GM10266 (cell line): ENCODE measurements at regions not wholly inside any gene's neighbourhood (a gene's known extent, or its start where the extent isn't known, plus 50 kb on each side); places are given as distances from the start of the nearest gene placed in this dataset.

Source experiments
- DNase-seq: peaks from one replicate; pipeline ENCODE4 v3.0.0; 2012; ENCODE audit errors: extremely low spot score
- TF ChIP-seq, protein P1 (sequence below): IDR thresholded peaks from 2 replicates; pipeline ENCODE4 v1.5.1; 2012; ENCODE audit warnings: mild to moderate bottlenecking, low read depth; ENCODE audit not compliant: control insufficient read depth, insufficient read depth; ENCODE audit errors: missing control alignments

DNA sequence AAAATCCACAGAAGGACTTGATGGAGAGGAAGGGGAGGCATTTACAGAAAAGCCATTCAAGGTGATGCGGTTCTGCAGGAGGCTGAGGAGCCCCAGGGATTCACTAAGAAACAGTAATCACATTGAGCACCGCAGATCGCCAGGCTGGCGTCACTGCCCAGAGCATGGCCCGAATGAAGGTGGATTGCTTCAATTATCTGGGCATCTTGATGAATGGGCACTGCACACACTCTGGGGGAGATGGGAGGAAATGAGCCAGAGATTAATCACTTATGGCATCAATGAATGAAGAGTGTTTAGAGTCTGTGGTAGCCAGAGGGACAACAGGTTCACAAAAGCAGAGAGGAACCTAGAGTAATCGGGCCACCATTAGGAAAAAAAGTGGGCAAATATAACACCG lies 292.1 kb downstream of the ZEB1 start:
- TF ChIP-seq, protein P1, sequence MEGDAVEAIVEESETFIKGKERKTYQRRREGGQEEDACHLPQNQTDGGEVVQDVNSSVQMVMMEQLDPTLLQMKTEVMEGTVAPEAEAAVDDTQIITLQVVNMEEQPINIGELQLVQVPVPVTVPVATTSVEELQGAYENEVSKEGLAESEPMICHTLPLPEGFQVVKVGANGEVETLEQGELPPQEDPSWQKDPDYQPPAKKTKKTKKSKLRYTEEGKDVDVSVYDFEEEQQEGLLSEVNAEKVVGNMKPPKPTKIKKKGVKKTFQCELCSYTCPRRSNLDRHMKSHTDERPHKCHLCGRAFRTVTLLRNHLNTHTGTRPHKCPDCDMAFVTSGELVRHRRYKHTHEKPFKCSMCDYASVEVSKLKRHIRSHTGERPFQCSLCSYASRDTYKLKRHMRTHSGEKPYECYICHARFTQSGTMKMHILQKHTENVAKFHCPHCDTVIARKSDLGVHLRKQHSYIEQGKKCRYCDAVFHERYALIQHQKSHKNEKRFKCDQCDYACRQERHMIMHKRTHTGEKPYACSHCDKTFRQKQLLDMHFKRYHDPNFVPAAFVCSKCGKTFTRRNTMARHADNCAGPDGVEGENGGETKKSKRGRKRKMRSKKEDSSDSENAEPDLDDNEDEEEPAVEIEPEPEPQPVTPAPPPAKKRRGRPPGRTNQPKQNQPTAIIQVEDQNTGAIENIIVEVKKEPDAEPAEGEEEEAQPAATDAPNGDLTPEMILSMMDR: no peak
- DNase-seq: no peak

DNA sequence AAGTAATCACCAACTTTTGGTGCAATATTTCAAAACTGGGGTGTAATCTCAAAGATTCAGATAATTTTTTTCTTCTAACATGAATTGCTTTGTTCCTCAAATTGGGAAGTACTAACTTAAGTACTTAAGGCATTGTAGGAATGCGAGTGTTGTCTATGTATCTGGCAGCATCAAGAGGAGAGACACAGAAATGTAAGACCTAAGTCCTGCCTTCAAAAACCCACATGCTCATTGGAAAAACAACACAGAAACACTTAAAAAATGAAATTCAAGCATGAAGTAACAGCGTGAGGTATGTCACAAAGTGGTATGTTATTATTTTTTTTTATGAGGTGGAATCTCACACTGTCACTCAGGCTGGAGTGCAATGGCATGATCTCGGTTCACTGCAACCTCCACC lies 288.5 kb downstream of the ZEB1 start:
- TF ChIP-seq, protein P1: no peak
- no peak for DNase-seq

DNA sequence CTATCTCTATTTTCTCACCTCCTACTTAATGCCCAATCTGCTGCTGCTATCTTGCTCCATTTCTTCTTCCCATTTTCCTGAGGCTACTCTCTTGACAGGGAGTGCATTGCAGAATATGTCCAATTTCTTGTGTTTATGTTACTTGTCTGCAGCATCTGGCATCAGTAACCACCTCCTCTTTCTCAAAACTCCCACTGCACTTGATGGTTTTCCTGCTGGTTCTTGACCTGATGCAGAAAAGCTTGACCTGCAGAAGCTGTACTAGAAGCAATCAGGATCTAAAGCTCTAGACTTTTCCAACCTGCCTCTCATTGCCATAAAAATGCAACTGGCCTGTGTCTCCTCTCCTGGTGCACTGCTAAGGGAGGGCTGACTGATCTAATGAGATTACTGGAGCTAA lies 287.8 kb downstream of the ZEB1 start:
- DNase-seq: no peak
- TF ChIP-seq, protein P1: no peak

DNA sequence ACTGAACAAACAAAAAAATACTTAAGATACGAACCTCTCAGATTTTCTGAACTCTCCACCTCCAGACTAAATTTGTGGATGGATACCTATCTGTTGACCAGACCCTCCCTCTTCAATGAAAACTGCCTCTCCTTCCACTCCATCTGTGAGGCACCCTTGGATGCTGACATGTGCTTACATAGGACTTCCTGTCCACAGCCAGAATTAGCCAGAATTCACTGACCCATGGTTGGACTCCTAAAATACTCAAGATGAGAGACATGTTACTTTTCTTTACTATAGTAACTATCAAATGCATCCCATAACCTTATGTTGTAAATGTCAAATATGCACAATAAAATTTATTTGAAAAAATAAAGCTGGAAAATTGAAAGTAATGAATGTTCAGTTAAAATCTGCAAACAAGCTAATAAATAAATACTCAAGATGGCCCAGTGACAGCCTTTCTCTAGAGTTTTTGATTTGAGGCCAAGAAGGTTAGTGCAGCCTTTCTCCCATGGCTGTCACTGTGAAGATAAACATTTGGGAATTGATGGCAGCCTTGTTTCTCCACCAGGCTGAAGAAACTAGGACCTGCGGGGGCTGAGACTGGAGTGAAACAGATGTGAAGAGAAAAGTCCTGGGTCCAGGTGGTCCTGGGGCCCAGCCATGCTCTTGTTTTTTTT lies 287.0 kb downstream of the ZEB1 start:
- TF ChIP-seq, protein P1: no peak

DNA sequence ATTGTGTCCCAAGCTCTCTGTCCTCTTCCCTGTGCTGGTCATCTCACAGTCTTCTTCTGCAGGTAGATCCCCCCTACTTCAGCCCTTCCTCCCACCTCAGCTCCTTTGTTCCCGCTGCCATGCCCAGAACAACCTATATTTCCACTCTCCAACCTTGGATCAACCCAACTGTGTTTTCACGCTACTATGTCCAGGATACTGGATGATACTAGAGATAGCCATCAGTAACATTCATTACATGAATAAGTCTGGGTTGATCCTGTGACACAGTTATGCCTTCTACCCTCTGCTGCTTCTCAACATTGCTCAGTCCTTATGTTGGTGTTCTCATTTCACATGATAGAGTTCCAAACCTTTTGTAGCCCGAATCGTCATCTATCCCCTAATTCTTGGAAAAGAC lies 286.4 kb downstream of the ZEB1 start:
- TF ChIP-seq, protein P1: no peak
- no peak for DNase-seq

More for the DNA sequence above, 287.0 kb downstream of the ZEB1 start:
- DNase-seq: no peak

DNA sequence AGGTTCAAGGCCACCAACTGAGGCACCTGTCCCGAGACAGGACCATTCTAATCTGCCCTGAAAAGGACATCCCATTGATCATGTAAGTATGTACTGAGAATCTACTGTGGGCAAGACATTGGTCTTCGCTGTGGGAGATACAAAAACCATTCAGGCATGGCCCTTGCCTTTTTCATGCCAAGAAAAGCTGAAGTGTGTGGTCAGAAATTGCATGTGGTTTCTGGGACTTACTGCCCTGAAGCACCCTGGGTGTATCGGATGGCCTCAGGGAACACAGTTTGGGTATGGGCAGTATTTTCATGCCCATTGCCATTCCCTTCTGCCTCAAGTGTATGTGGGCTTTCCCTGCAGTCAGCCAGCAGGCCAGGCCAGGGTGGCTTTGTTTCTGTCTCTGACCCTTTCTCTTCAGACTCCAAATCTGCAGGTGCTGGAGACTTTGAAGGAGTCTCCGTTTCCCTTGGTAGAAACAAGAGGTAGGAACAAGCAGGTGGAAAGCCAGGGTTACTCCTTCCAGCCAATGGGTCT lies 285.7 kb downstream of the ZEB1 start:
- TF ChIP-seq, protein P1: no peak
- no peak for DNase-seq

DNA sequence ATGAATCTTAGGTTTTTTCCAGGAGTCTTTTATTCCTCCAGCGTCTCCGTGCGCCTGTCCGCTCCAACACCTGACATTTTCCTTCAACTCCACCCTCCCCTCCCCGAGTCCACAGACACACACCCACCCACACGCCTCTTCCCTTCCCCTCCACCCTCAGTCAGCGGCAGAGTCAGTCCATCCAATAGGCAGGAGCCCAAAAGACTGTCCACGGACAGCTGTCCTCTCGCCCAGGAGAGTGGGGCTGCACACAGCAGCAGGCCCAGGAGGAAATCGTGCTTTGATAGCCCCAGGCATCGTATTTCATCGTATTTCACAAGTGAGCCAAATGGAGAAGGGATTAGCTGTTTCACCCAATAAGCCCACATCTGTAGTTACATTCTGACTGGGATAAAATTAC lies 285.1 kb downstream of the ZEB1 start:
- DNase-seq: no peak
- TF ChIP-seq, protein P1: no peak
